PC-3 (cell line): ENCODE measurements at regions not wholly inside any gene's neighbourhood (a gene's known extent, or its start where the extent isn't known, plus 50 kb on each side); places are given as distances from the start of the nearest gene placed in this dataset.

Experiments
- ATAC-seq: fragments of 200-7000 bp; cut with Tn5 transposase; 2 replicates; pipeline ENCODE4 v1.9.1; 2020; ENCODE audit warnings: mild to moderate bottlenecking, moderate library complexity
- BruUV-seq: library from RNA; stranded (reverse); fragments of 400-500 nt; replicated peaks from 2 replicates; lab custom pipeline; 2021; lab: Mats Ljungman, UMichigan
- CTCF ChIA-PET: fragments of 300-600 bp; sonication (Branson Sonifier 250); formaldehyde crosslinking; loops from one replicate; lab custom pipeline; 2022; ENCODE audit warnings: antibody characterized with exemption; lab: Charles Lee
- POLR2A ChIA-PET: fragments of 300-600 bp; sonication (Branson Sonifier 250); formaldehyde crosslinking; loops from one replicate; lab custom pipeline; 2022; ENCODE audit warnings: antibody characterized with exemption; ENCODE audit not compliant: unreplicated experiment; lab: Charles Lee
- DNase-seq: peaks from one replicate; pipeline ENCODE4 v3.0.0-alpha.2; 2015
- H2AFZ ChIP-seq: fragments of 300-600 bp; sonication (generic); 2 replicates; pipeline ENCODE4 v1.6.0; 2016; ENCODE audit warnings: antibody characterized with exemption, low read length
- H3F3A ChIP-seq: fragments of 300-600 bp; sonication (generic); one replicate; pipeline ENCODE4 v1.6.0; 2017; ENCODE audit warnings: antibody characterized with exemption, low read length, control low read depth, mild to moderate bottlenecking; ENCODE audit not compliant: unreplicated experiment
- H3K27ac ChIP-seq: fragments of 300-600 bp; sonication (generic); 2 replicates; pipeline ENCODE4 v1.5.1; 2016; ENCODE audit warnings: mild to moderate bottlenecking, low read length
- H3K27me3 ChIP-seq: fragments of 300-600 bp; sonication (generic); 2 replicates; pipeline ENCODE4 v1.6.1; 2016; ENCODE audit warnings: low read length, mixed read lengths
- H3K36me3 ChIP-seq: fragments of 300-600 bp; sonication (generic); 2 replicates; pipeline ENCODE4 v1.6.1; 2016; ENCODE audit warnings: low read depth, mixed run types, low read length, mixed read lengths
- H3K4me1 ChIP-seq: fragments of 300-600 bp; sonication (generic); 2 replicates; pipeline ENCODE4 v1.5.1; 2016; ENCODE audit warnings: low read length; ENCODE audit not compliant: insufficient read depth
- H3K4me2 ChIP-seq: fragments of 300-600 bp; sonication (generic); 2 replicates; pipeline ENCODE4 v1.6.0; 2016; ENCODE audit warnings: low read length
- H3K4me3 ChIP-seq: fragments of 300-600 bp; sonication (generic); 2 replicates; pipeline ENCODE4 v1.5.1; 2016; ENCODE audit warnings: mild to moderate bottlenecking, low read length, mixed read lengths
- H3K79me2 ChIP-seq: fragments of 300-600 bp; sonication (generic); 2 replicates; pipeline ENCODE4 v1.6.1; 2017; ENCODE audit warnings: low read length, mixed read lengths
- H3K9ac ChIP-seq: fragments of 300-600 bp; sonication (generic); 2 replicates; pipeline ENCODE4 v1.6.0; 2016; ENCODE audit warnings: mild to moderate bottlenecking, low read length
- H3K9me2 ChIP-seq: fragments of 300-600 bp; sonication (generic); replicated peaks from 2 replicates; pipeline ENCODE4 v1.6.1; 2016; ENCODE audit warnings: mixed run types, low read length, mixed read lengths
- H3K9me3 ChIP-seq: fragments of 300-600 bp; sonication (generic); 2 replicates; pipeline ENCODE4 v1.6.1; 2016; ENCODE audit warnings: low read length, mixed read lengths
- H4K20me1 ChIP-seq: fragments of 300-600 bp; sonication (generic); 2 replicates; pipeline ENCODE4 v1.6.1; 2016; ENCODE audit warnings: low read length, mixed read lengths
- EZH2 ChIP-seq: fragments of 300-600 bp; sonication (generic); IDR thresholded peaks from one replicate; pipeline ENCODE4 v1.6.1; 2017; ENCODE audit warnings: antibody characterized with exemption, mild to moderate bottlenecking, low read length; ENCODE audit not compliant: unreplicated experiment
- EZH2phosphoT487 ChIP-seq: fragments of 300-600 bp; sonication (generic); IDR thresholded peaks from 2 replicates; pipeline ENCODE4 v1.6.1; 2018; ENCODE audit warnings: mild to moderate bottlenecking, antibody characterized with exemption, low read length, borderline replicate concordance
- intact Hi-C: fragments of 100-400 bp; cut with micrococcal nuclease; formaldehyde crosslinking; loops from 2 replicates; pipeline ENCODE4 v1.9.0; 2023
- TF ChIP-seq, protein P1 (sequence below): fragments of 300-600 bp; sonication (generic); conservative IDR thresholded peaks from 2 replicates; pipeline ENCODE4 v1.5.1; 2017; ENCODE audit warnings: antibody characterized with exemption, low read depth, mild to moderate bottlenecking, low read length

- H3K27me3 ChIP-seq = no peaks in the 10 kb centered on the region
- H3K79me2 ChIP-seq = no peaks in the 10 kb centered on the region
- no peaks in the 10 kb centered on the region for H3K9me3 ChIP-seq
- no peak for ATAC-seq
- no peak overlapping the region for H3K4me3 ChIP-seq
- DNase-seq = no peak
- H2AFZ ChIP-seq = no peak overlapping the region
- TF ChIP-seq EZH2 = no peak
- TF ChIP-seq, protein P1, sequence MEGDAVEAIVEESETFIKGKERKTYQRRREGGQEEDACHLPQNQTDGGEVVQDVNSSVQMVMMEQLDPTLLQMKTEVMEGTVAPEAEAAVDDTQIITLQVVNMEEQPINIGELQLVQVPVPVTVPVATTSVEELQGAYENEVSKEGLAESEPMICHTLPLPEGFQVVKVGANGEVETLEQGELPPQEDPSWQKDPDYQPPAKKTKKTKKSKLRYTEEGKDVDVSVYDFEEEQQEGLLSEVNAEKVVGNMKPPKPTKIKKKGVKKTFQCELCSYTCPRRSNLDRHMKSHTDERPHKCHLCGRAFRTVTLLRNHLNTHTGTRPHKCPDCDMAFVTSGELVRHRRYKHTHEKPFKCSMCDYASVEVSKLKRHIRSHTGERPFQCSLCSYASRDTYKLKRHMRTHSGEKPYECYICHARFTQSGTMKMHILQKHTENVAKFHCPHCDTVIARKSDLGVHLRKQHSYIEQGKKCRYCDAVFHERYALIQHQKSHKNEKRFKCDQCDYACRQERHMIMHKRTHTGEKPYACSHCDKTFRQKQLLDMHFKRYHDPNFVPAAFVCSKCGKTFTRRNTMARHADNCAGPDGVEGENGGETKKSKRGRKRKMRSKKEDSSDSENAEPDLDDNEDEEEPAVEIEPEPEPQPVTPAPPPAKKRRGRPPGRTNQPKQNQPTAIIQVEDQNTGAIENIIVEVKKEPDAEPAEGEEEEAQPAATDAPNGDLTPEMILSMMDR = no peak
- no peak for TF ChIP-seq EZH2phosphoT487
- H3K4me2 ChIP-seq = no peak overlapping the region
- H3K36me3 ChIP-seq = no peaks in the 10 kb centered on the region
- intact Hi-C loops = no loop called here
- H3K9me2 ChIP-seq = no peaks in the 10 kb centered on the region
- no peak overlapping the region for H3K9ac ChIP-seq
- POLR2A ChIA-PET = no interaction called here
- no peaks in the 10 kb centered on the region for H3K4me1 ChIP-seq
- CTCF ChIA-PET = no interaction called here
- H3F3A ChIP-seq = no peaks in the 10 kb centered on the region
- no peak overlapping the region for H3K27ac ChIP-seq
- no TSS peak for BruUV-seq
- H4K20me1 ChIP-seq = no peaks in the 10 kb centered on the region
Observed at GRCh38 chr5:67964619-67965018, 250.9 kb upstream of the PIK3R1 start.

DNA sequence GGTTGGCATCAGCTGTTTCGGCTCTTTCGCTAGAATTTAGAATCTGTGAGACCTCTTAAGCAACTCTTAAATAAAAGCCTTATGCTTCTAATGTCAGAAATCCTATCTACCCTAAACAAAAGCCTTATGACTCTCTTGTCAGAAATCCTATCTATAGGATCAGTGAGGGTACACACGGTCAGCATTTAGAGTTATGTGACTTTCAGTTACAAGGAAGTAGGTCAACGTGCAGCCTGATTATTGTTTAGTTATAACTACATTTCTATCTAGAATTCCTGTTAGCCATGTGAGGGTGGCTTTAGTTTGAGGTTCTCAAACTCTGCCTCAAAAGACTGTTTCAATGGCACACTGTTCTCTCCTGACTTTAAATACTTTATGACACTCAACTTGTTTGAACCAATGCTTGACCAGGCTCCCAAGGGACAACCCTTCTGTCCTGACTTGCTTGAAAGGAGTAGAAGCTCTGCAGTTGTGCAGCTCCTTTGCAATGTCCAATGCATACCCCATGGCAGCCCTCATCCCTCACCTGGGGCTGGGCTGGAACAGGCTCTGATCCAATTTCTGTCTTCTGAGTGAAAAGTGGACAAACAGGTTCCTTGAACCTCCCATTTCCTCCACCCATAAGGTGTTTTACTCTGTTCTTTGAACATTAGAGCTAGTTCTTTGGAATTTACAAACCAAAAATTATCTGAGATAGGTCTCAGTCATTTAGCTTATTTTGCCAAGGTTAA lies 251.6 kb upstream of the PIK3R1 start:
- H3K27ac ChIP-seq = no peak overlapping the region
- ChIA-PET CTCF (no interaction called here), POLR2A (no interaction called here)
- H3K36me3 ChIP-seq = no peaks in the 10 kb centered on the region
- TF ChIP-seq, protein P1 = no peak
- TF ChIP-seq EZH2 = no peak
- TF ChIP-seq EZH2phosphoT487 = no peak
- no peaks in the 10 kb centered on the region for H3K9me3 ChIP-seq
- no peaks in the 10 kb centered on the region for H3K4me1 ChIP-seq
- H3F3A ChIP-seq = no peaks in the 10 kb centered on the region
- no peaks in the 10 kb centered on the region for H3K79me2 ChIP-seq
- no peaks in the 10 kb centered on the region for H4K20me1 ChIP-seq
- ATAC-seq (no peak), DNase-seq (no peak)
- no peak overlapping the region for H3K4me3 ChIP-seq
- H3K4me2 ChIP-seq = no peak overlapping the region
- intact Hi-C loops = no loop called here
- no TSS peak for BruUV-seq
- H3K27me3 ChIP-seq = no peaks in the 10 kb centered on the region
- H2AFZ ChIP-seq = no peak overlapping the region
- H3K9me2 ChIP-seq = no peaks in the 10 kb centered on the region
- H3K9ac ChIP-seq = no peak overlapping the region

GRCh38 chr5:67960939-67961338 lies 254.6 kb upstream of the PIK3R1 start:
- Histone ChIP-seq H3K27ac (no peak overlapping the region), H3K9ac (no peak overlapping the region), H3K9me3 (no peaks in the 10 kb centered on the region), H3K4me1 (no peaks in the 10 kb centered on the region), H3F3A (no peaks in the 10 kb centered on the region), H2AFZ (no peak overlapping the region), H3K9me2 (no peaks in the 10 kb centered on the region), H3K79me2 (no peaks in the 10 kb centered on the region), H3K4me2 (no peak overlapping the region), H4K20me1 (no peaks in the 10 kb centered on the region), H3K36me3 (no peaks in the 10 kb centered on the region), H3K27me3 (no peaks in the 10 kb centered on the region), H3K4me3 (no peak overlapping the region)
- no TSS peak for BruUV-seq
- POLR2A ChIA-PET = no interaction called here
- DNase-seq (no peak), ATAC-seq (no peak)
- intact Hi-C loops = no loop called here
- TF ChIP-seq, protein P1 = no peak
- no peak for TF ChIP-seq EZH2
- no peak for TF ChIP-seq EZH2phosphoT487
- CTCF ChIA-PET = no interaction called here
